HG03565 (cell line): ENCODE measurements at regions not wholly inside any gene's neighbourhood (a gene's known extent, or its start where the extent isn't known, plus 50 kb on each side); places are given as distances from the start of the nearest gene placed in this dataset.
"Not testable (repeated sequence)": the region's sequence is repeated elsewhere in the genome, so short reads cannot be mapped to it uniquely, and the experiment has no call there.

Source experiments
- ATAC-seq: cut with Tn5 transposase; IDR thresholded peaks from one replicate; pipeline ENCODE4 v1.9.1; 2021; ENCODE audit warnings: mild to moderate bottlenecking, moderate library complexity; ENCODE audit not compliant: unreplicated experiment

GRCh38 chr10:64765498-64765897 is 1244.3 kb downstream of the REEP3 start:
- ATAC-seq, result no peak

GRCh38 chr10:64771253-64772050 is 1250.3 kb downstream of the REEP3 start:
- ATAC-seq, result no peak

GRCh38 chr10:64773357-64773756 is 1252.2 kb downstream of the REEP3 start:
- ATAC-seq, result no peak

- not testable (repeated sequence) for ATAC-seq
Measured at GRCh38 chr10:64784451-64784850, 1263.2 kb downstream of the REEP3 start.

- ATAC-seq, result no peak
Measured at GRCh38 chr10:64785816-64786215, 1264.6 kb downstream of the REEP3 start.

GRCh38 chr10:64786989-64787388 is 1265.8 kb downstream of the REEP3 start:
- no peak for ATAC-seq

- no peak for ATAC-seq
Measured at GRCh38 chr10:64795847-64796246, 1274.6 kb downstream of the REEP3 start.

GRCh38 chr10:64798297-64798696 is 1277.1 kb downstream of the REEP3 start:
- no peak for ATAC-seq

- ATAC-seq, result not testable (repeated sequence)
Measured at GRCh38 chr10:64808233-64808632, 1287.0 kb downstream of the REEP3 start.

GRCh38 chr10:64810046-64810445 is 1288.8 kb downstream of the REEP3 start:
- not testable (repeated sequence) for ATAC-seq

GRCh38 chr10:64813391-64813790 is 1292.2 kb downstream of the REEP3 start:
- no peak for ATAC-seq

GRCh38 chr10:64814201-64814600 is 1293.0 kb downstream of the REEP3 start:
- no peak for ATAC-seq

- no peak for ATAC-seq
Measured at GRCh38 chr10:64829888-64830412, 1308.7 kb downstream of the REEP3 start.

- no peak for ATAC-seq
Measured at GRCh38 chr10:64830869-64831268, 1309.7 kb downstream of the REEP3 start.

- no peak for ATAC-seq
Measured at GRCh38 chr10:64840341-64840740, 1319.1 kb downstream of the REEP3 start.

- no peak for ATAC-seq
Measured at GRCh38 chr10:64846700-64847099, 1325.5 kb downstream of the REEP3 start.

- ATAC-seq, result no peak
Measured at GRCh38 chr10:64855941-64856340, 1334.7 kb downstream of the REEP3 start.

GRCh38 chr10:64859911-64860310 is 1338.7 kb downstream of the REEP3 start:
- ATAC-seq, result no peak

GRCh38 chr10:64863836-64864235 is 1342.6 kb downstream of the REEP3 start:
- ATAC-seq, result no peak

- no peak for ATAC-seq
Measured at GRCh38 chr10:64867501-64867962, 1346.3 kb downstream of the REEP3 start.

GRCh38 chr10:64873088-64873487 is 1351.9 kb downstream of the REEP3 start:
- no peak for ATAC-seq

GRCh38 chr10:64873959-64874358 is 1352.8 kb downstream of the REEP3 start:
- no peak for ATAC-seq
